Omental fat pad (tissue), 3 donors: ENCODE measurements at regions not wholly inside any gene's neighbourhood (a gene's known extent, or its start where the extent isn't known, plus 50 kb on each side); places are given as distances from the start of the nearest gene placed in this dataset.

Experiments used
- ATAC-seq: fragments of 150-250 bp; one replicate; pipeline ENCODE4 v1.9.1; 2016; ENCODE audit warnings: mild to moderate bottlenecking, moderate library complexity; ENCODE audit not compliant: low FRiP score
- DNase-seq: peaks from one replicate; pipeline ENCODE4 v3.0.0-alpha.2; 2019; ENCODE audit warnings: low spot score
- TF ChIP-seq, protein P1 (sequence below), 3 donors: fragments of 450-650 bp; IDR thresholded peaks; one replicate each; pipeline ENCODE4 v1.5.1; 2016 to 2017; ENCODE audit warnings: antibody characterized with exemption in 3 of 3, mild to moderate bottlenecking in 3 of 3, moderate library complexity in 2 of 3

GRCh38 chr10:111890046-111890445, 293.5 kb downstream of the GPAM start:
- TF ChIP-seq, protein P1, sequence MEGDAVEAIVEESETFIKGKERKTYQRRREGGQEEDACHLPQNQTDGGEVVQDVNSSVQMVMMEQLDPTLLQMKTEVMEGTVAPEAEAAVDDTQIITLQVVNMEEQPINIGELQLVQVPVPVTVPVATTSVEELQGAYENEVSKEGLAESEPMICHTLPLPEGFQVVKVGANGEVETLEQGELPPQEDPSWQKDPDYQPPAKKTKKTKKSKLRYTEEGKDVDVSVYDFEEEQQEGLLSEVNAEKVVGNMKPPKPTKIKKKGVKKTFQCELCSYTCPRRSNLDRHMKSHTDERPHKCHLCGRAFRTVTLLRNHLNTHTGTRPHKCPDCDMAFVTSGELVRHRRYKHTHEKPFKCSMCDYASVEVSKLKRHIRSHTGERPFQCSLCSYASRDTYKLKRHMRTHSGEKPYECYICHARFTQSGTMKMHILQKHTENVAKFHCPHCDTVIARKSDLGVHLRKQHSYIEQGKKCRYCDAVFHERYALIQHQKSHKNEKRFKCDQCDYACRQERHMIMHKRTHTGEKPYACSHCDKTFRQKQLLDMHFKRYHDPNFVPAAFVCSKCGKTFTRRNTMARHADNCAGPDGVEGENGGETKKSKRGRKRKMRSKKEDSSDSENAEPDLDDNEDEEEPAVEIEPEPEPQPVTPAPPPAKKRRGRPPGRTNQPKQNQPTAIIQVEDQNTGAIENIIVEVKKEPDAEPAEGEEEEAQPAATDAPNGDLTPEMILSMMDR (IDR thresholded peaks at IDR 0.05) = no peak
- DNase-seq (no peak), ATAC-seq (no peak)

- ATAC-seq (no peak), DNase-seq (no peak)
- TF ChIP-seq, protein P1 (IDR thresholded peaks at IDR 0.05) = no peak
These were observed 267.6 kb downstream of the GPAM start for GRCh38 chr10:111916011-111916410.

GRCh38 chr10:111921821-111922220, 261.7 kb downstream of the GPAM start:
- DNase-seq (no peak), ATAC-seq (no peak)
- TF ChIP-seq, protein P1 (IDR thresholded peaks at IDR 0.05) = no peak

DNA sequence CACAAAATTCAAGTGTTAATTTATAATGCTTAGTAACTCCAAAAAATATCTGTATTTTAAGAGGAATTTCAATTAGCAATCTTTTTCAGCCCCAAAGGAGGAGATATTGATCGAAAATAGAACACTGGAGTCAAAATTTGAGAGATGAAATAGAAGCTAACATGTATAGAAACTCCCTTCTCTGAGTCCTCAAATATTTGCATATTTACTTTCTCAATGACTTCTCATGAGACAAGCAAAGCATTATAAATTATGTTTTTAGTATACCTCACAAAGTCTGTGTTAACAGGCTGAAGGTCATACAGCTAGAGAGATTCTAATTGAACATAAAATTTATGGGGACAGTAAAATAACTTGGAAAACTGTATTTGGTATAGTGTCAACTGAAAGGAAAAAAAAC, 260.5 kb downstream of the GPAM start:
- TF ChIP-seq, protein P1 (IDR thresholded peaks at IDR 0.05) = no peak
- DNase-seq (no peak), ATAC-seq (no peak)

DNA sequence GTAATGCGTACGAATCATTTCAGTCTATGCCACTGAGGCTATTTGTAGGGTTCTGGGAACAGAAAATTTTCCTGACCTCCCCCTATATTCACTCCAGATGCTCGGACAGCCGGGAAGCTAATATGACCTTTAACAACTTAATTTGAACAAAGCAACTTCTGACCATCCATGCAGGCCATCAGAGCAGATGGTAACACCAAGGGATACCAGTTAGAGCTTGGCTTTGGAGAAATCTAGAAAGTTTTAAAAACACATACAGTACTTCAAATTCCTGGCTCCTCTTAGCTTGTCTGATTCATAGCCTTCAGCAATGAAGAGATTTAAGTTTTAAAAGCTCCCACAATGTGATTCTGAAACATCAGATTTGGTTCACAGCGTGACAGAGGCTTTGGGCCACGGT, 257.3 kb downstream of the GPAM start:
- DNase-seq (no peak), ATAC-seq (no peak)
- TF ChIP-seq, protein P1 (IDR thresholded peaks at IDR 0.05) = no peak

DNA sequence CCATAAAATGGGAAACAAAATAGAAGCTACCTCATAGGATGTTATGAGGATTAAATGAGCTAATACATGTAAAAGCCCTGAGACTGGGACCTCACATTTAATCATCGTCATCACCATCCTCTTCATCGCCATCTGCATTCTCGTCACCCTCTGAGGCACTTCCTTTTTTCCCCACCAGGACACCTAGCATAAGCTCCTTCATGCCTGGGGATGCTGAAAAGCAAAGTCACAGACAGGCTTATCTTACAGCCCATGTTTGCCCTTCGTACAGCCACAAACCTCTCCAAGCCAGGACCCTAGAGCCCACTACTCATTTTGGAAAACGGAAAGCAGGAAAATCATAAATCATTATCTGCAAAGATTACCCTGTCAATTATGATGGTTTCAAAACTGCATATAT, 249.6 kb downstream of the GPAM start:
- no peak for ATAC-seq
- TF ChIP-seq, protein P1 (IDR thresholded peaks at IDR 0.05) = no peak
- DNase-seq = no peak

DNA sequence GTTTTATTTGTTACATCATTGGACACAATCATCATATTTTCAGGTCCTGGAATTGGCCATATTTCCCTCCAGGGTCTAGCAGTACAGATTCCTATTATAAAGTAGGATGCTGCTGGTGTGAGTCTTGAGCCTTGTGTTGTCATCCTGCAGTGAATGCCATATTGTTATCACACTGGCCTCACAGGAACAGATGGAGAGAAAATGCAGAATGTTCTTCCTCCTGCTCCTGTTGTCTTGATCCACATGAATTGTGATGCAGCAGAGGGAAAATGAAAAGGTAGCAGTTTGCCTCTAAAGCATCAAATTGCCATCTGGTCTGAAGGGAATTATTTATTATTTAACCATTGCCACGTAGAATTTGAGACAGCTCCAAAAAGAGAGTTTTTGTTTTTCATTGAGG, 248.6 kb downstream of the GPAM start:
- ATAC-seq (no peak), DNase-seq (no peak)
- TF ChIP-seq, protein P1 (IDR thresholded peaks at IDR 0.05) = no peak
